Astrocyte (in vitro differentiated cells and primary cell): ENCODE measurements at regions not wholly inside any gene's neighbourhood (a gene's known extent, or its start where the extent isn't known, plus 50 kb on each side); places are given as distances from the start of the nearest gene placed in this dataset.

Experiments used
- EZH2 ChIP-seq: IDR thresholded peaks from 2 replicates; pipeline ENCODE4 v1.6.1; 2012; ENCODE audit warnings: mild to moderate bottlenecking, low read length, inconsistent platforms; ENCODE audit not compliant: insufficient read depth
- TF ChIP-seq, protein P1 (sequence below): IDR thresholded peaks from 2 replicates; pipeline ENCODE4 v1.5.1; 2011; ENCODE audit warnings: low read depth, mild to moderate bottlenecking, inconsistent platforms, low read length, moderate library complexity; ENCODE audit not compliant: insufficient read depth

DNA sequence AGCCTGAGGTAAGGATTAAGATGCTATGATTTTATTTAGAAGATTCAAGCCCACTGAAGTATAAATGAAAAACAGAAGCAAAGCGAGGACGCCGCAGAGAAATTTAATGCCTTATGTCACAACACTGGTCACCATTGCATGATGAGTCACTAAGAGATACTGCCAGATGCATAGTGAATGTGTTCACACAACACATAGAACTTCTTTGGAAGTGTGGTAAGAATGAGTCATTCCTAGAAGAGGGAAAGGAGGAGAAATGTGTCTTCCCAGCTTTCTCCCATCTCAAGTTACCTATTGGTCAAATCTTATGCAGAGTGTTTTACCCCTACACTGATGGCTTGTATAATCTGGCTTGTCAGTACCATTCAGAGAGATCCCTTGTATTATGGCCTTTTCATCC is 465.3 kb upstream of the ARRDC3 start:
- TF ChIP-seq, protein P1, sequence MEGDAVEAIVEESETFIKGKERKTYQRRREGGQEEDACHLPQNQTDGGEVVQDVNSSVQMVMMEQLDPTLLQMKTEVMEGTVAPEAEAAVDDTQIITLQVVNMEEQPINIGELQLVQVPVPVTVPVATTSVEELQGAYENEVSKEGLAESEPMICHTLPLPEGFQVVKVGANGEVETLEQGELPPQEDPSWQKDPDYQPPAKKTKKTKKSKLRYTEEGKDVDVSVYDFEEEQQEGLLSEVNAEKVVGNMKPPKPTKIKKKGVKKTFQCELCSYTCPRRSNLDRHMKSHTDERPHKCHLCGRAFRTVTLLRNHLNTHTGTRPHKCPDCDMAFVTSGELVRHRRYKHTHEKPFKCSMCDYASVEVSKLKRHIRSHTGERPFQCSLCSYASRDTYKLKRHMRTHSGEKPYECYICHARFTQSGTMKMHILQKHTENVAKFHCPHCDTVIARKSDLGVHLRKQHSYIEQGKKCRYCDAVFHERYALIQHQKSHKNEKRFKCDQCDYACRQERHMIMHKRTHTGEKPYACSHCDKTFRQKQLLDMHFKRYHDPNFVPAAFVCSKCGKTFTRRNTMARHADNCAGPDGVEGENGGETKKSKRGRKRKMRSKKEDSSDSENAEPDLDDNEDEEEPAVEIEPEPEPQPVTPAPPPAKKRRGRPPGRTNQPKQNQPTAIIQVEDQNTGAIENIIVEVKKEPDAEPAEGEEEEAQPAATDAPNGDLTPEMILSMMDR, result no peak
- TF ChIP-seq EZH2, result no peak
